Fibroblast of lung (primary cell): ENCODE measurements at regions not wholly inside any gene's neighbourhood (a gene's known extent, or its start where the extent isn't known, plus 50 kb on each side); places are given as distances from the start of the nearest gene placed in this dataset.

Experiments
- DNase-seq, 2 donors: peaks; one replicate each; pipeline versions ENCODE4 v3.0.0 to v3.0.0-alpha.2; 2010; ENCODE audit warnings: low read depth in 2 of 2
- H2AFZ ChIP-seq: 2 replicates; pipeline ENCODE4 v1.5.1; 2012; ENCODE audit warnings: low read length, control low read depth, inconsistent platforms
- H3K27ac ChIP-seq: 2 replicates; pipeline ENCODE4 v1.5.1; 2011; ENCODE audit warnings: low read length, control low read depth; ENCODE audit not compliant: insufficient read depth
- H3K27me3 ChIP-seq: 2 replicates; pipeline ENCODE4 v1.5.1; 2011; ENCODE audit warnings: mild to moderate bottlenecking, low read length; ENCODE audit not compliant: control insufficient read depth, insufficient read depth
- H3K36me3 ChIP-seq: 2 replicates; pipeline ENCODE4 v1.5.1; 2011; ENCODE audit warnings: low read length; ENCODE audit not compliant: control insufficient read depth, insufficient read depth
- H3K4me1 ChIP-seq: 2 replicates; pipeline ENCODE4 v1.5.1; 2011; ENCODE audit warnings: low read length; ENCODE audit not compliant: control insufficient read depth, insufficient read depth; ENCODE audit errors: extremely low read depth
- H3K4me2 ChIP-seq: 2 replicates; pipeline ENCODE4 v1.5.1; 2011; ENCODE audit warnings: low read length, control low read depth; ENCODE audit not compliant: insufficient read depth; ENCODE audit errors: extremely low read depth
- H3K4me3 ChIP-seq, 4 experiments: fragments of 200-600 bp in 1 of 4; sonication (generic) in 1 of 4; replicated peaks in 1 of 4; 2 replicates each; pipeline ENCODE4 v1.5.1; 2011 to 2016; ENCODE audit warnings: low read length in 4 of 4, low read depth in 3 of 4, mild to moderate bottlenecking in 3 of 4, control low read depth in 2 of 4, inconsistent platforms in 1 of 4, mixed read lengths in 1 of 4; ENCODE audit not compliant: insufficient read depth in 1 of 4; ENCODE audit errors: control extremely low read depth in 1 of 4
- H3K79me2 ChIP-seq: 2 replicates; pipeline ENCODE4 v1.5.1; 2012; ENCODE audit warnings: mild to moderate bottlenecking, low read length, inconsistent platforms; ENCODE audit not compliant: control insufficient read depth, insufficient read depth
- H3K9ac ChIP-seq: 2 replicates; pipeline ENCODE4 v1.5.1; 2011; ENCODE audit warnings: mild to moderate bottlenecking, low read length, control low read depth; ENCODE audit not compliant: insufficient read depth
- H3K9me3 ChIP-seq: 2 replicates; pipeline ENCODE4 v1.5.1; 2012; ENCODE audit warnings: low read depth, low read length; ENCODE audit not compliant: control insufficient read depth, insufficient read depth
- H4K20me1 ChIP-seq: 2 replicates; pipeline ENCODE4 v1.5.1; 2011; ENCODE audit warnings: low read length; ENCODE audit not compliant: control insufficient read depth, insufficient read depth; ENCODE audit errors: extremely low read depth
- CTCF ChIP-seq, 2 donors: IDR thresholded peaks in 1 of 2; conservative IDR thresholded peaks in 1 of 2; 1 replicate in 1 of 2; 2 replicates in 1 of 2; pipeline ENCODE4 v1.5.1; 2011 to 2012; ENCODE audit warnings: low read length in 2 of 2, control low read depth in 1 of 2, inconsistent platforms in 1 of 2, low read depth in 1 of 2, mild to moderate bottlenecking in 1 of 2
- EZH2 ChIP-seq: IDR thresholded peaks from 2 replicates; pipeline ENCODE4 v1.5.1; 2012; ENCODE audit warnings: low read length, control low read depth, mild to moderate bottlenecking; ENCODE audit errors: missing control alignments

- H3K36me3 ChIP-seq: no peaks in the 10 kb centered on the region
- H3K27me3 ChIP-seq: no peaks in the 10 kb centered on the region
- H3K9me3 ChIP-seq: no peaks in the 10 kb centered on the region
- H3K4me1 ChIP-seq: no peaks in the 10 kb centered on the region
- no peaks in the 10 kb centered on the region for H3K79me2 ChIP-seq
- H3K27ac ChIP-seq: no peak overlapping the region
- no peak overlapping the region for H3K4me2 ChIP-seq
- no peak overlapping the region for H3K4me3 ChIP-seq
- DNase-seq: no peak
- no peak overlapping the region for H2AFZ ChIP-seq
- TF ChIP-seq CTCF (conservative IDR thresholded peaks at IDR 0.05 in 1 of 2, IDR thresholded peaks at IDR 0.05 in 1 of 2; ENCODE audit: low read depth in 1 of 2, low read length in 2 of 2) (no peak), EZH2 (no peak)
- H4K20me1 ChIP-seq: no peaks in the 10 kb centered on the region
- no peak overlapping the region for H3K9ac ChIP-seq
Measured at GRCh38 chr1:238608144-238608543, 717.4 kb upstream of the ZP4 start.

DNA sequence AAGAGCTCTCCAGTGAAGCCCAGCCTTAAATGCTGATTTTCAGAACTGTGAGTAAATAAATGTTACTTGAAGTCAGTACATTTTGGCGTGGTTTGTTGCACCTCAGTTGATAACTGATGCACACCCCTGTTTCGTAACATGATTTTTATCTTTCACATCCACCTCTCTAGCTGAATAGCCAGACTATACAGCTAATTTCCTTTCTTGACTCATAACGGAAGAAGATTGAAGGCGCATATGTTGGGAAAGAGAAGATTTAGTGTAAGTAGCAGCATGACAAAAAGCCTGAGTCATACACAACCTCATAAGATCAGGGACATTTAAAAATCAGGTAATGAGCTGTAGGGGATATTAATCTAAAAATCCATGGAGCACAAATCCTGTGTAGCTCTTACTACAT, 716.2 kb upstream of the ZP4 start:
- DNase-seq: peak in 1 of 2 donors; percentile 89
- no peaks in the 10 kb centered on the region for H3K4me1 ChIP-seq
- no peaks in the 10 kb centered on the region for H3K36me3 ChIP-seq
- no peak overlapping the region for H3K9ac ChIP-seq
- H4K20me1 ChIP-seq: no peaks in the 10 kb centered on the region
- no peak overlapping the region for H3K27ac ChIP-seq
- no peaks in the 10 kb centered on the region for H3K9me3 ChIP-seq
- H2AFZ ChIP-seq: no peak overlapping the region
- TF ChIP-seq CTCF (conservative IDR thresholded peaks at IDR 0.05 in 1 of 2, IDR thresholded peaks at IDR 0.05 in 1 of 2; ENCODE audit: low read depth in 1 of 2, low read length in 2 of 2): no peak
- no peak for TF ChIP-seq EZH2
- no peak overlapping the region for H3K4me2 ChIP-seq
- no peaks in the 10 kb centered on the region for H3K79me2 ChIP-seq
- no peak overlapping the region for H3K4me3 ChIP-seq
- H3K27me3 ChIP-seq: no peaks in the 10 kb centered on the region

DNA sequence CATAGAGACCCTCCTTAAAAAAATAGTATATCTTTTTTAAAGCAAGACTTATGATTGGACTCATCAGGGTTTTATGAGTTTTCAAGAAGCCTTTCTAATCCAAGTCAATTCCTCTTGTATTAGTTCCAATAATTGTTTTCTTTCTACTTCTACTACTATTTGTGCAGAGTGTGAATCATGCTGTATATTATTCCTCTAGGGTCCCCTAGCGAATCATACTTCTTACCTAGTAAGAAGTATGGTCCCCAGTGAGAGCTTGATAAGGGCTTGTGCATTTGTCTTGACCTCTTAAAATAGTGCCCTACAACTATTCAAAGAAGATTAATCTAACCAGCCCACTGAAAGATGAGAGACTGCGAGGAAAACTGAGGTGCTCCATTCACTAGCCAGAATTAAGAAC, 715.7 kb upstream of the ZP4 start:
- no peak overlapping the region for H3K4me2 ChIP-seq
- H3K9me3 ChIP-seq: no peaks in the 10 kb centered on the region
- H3K9ac ChIP-seq: no peak overlapping the region
- no peaks in the 10 kb centered on the region for H3K27me3 ChIP-seq
- peak in 1 of 2 donors; percentile 23 for DNase-seq
- H3K4me1 ChIP-seq: no peaks in the 10 kb centered on the region
- H3K79me2 ChIP-seq: no peaks in the 10 kb centered on the region
- no peak overlapping the region for H3K27ac ChIP-seq
- H2AFZ ChIP-seq: no peak overlapping the region
- no peak for TF ChIP-seq CTCF (conservative IDR thresholded peaks at IDR 0.05 in 1 of 2, IDR thresholded peaks at IDR 0.05 in 1 of 2; ENCODE audit: low read depth in 1 of 2, low read length in 2 of 2)
- TF ChIP-seq EZH2: no peak
- no peaks in the 10 kb centered on the region for H4K20me1 ChIP-seq
- no peaks in the 10 kb centered on the region for H3K36me3 ChIP-seq
- no peak overlapping the region for H3K4me3 ChIP-seq
